Endodermal cell (in vitro differentiated cells): ENCODE measurements at regions not wholly inside any gene's neighbourhood (a gene's known extent, or its start where the extent isn't known, plus 50 kb on each side); places are given as distances from the start of the nearest gene placed in this dataset.

Experiments
- DNase-seq: peaks from one replicate; pipeline ENCODE4 v3.0.0-alpha.2; 2017
- H3K27ac ChIP-seq: 2 replicates; pipeline ENCODE4 v1.5.1; 2013; ENCODE audit warnings: mild to moderate bottlenecking, low read depth, low read length, moderate library complexity
- H3K27me3 ChIP-seq: 2 replicates; pipeline ENCODE4 v1.6.1; 2013; ENCODE audit warnings: mild to moderate bottlenecking, low read length, moderate library complexity; ENCODE audit not compliant: insufficient read depth, control insufficient read depth, poor library complexity, severe bottlenecking
- H3K36me3 ChIP-seq: 2 replicates; pipeline ENCODE4 v1.7.0; 2013; ENCODE audit warnings: mild to moderate bottlenecking, low read length, moderate library complexity; ENCODE audit not compliant: control insufficient read depth, insufficient read depth
- H3K4me1 ChIP-seq: one replicate; pipeline ENCODE4 v1.7.0; 2013; ENCODE audit warnings: low read length; ENCODE audit not compliant: control insufficient read depth, insufficient read depth
- H3K4me3 ChIP-seq: 2 replicates; pipeline ENCODE4 v1.5.1; 2013; ENCODE audit warnings: mild to moderate bottlenecking, low read length, moderate library complexity
- H3K9ac ChIP-seq: 2 replicates; pipeline ENCODE4 v1.6.1; 2013; ENCODE audit warnings: mild to moderate bottlenecking, low read length, moderate library complexity; ENCODE audit not compliant: poor library complexity, severe bottlenecking; ENCODE audit errors: extremely low read depth
- H3K9me3 ChIP-seq: 2 replicates; pipeline ENCODE4 v1.6.1; 2013; ENCODE audit warnings: mild to moderate bottlenecking, low read length, moderate library complexity; ENCODE audit not compliant: control insufficient read depth
- H3K27ac Mint-ChIP-seq: 2 replicates; pipeline ENCODE4 v1.8.0; 2020; ENCODE audit warnings: mixed read lengths
- H3K27me3 Mint-ChIP-seq: 2 replicates; pipeline ENCODE4 v1.8.0; 2021; ENCODE audit warnings: mild to moderate bottlenecking, mixed read lengths; ENCODE audit not compliant: insufficient read depth
- H3K36me3 Mint-ChIP-seq: 2 replicates; pipeline ENCODE4 v1.8.0; 2020; ENCODE audit warnings: low read depth, mixed read lengths
- H3K4me1 Mint-ChIP-seq: 2 replicates; pipeline ENCODE4 v1.8.0; 2020; ENCODE audit warnings: mixed read lengths
- H3K4me3 Mint-ChIP-seq: 2 replicates; pipeline ENCODE4 v1.8.0; 2020; ENCODE audit warnings: mild to moderate bottlenecking, moderate library complexity, mixed read lengths
- H3K9me3 Mint-ChIP-seq: 2 replicates; pipeline ENCODE4 v1.8.0; 2020; ENCODE audit warnings: mild to moderate bottlenecking, mixed read lengths
- CTCF ChIP-seq: fragments of 200-600 bp; sonication (generic); conservative IDR thresholded peaks from 2 replicates; pipeline ENCODE4 v1.5.0; 2021; ENCODE audit warnings: antibody characterized with exemption, mild to moderate bottlenecking
- WGBS, 2 experiments: methylation state at CpG; one replicate each; pipeline versions ENCODE4 v1.1.5 to v1.1.7; 2013; ENCODE audit warnings: missing lambda C conversion rate in 2 of 2, mixed read lengths in 1 of 2; ENCODE audit not compliant: insufficient coverage in 1 of 2, insufficient read length in 1 of 2; 5-methylcytosine and 5-hydroxymethylcytosine counted together

DNA sequence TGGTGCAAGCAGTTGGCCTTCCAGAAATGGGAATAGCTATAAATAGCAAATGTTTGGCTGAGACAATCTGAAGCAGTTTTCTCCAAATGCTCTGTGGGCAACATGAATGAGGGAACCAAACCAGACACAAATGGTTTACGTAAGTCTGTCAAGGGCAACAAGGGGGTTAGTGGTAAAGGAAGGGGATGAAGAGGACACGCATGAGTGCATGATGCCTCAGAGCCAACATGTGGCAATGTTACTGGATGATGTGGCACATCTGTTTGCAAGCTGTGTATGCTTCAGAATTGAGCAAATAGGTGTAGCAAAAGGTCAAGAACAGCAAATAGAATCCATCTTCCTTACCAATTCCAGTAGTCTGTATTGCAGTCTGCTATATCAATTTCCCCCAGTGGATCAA lies 76.3 kb upstream of the LMO4 start:
- no peaks in the 10 kb centered on the region for H3K27me3 Mint-ChIP-seq
- H3K4me1 Mint-ChIP-seq = no peaks in the 10 kb centered on the region
- H3K27ac ChIP-seq = no peak overlapping the region
- H3K9me3 Mint-ChIP-seq = peaks cover 5% of the 10 kb centered on the region
- no peak overlapping the region for H3K4me3 ChIP-seq
- H3K36me3 ChIP-seq = no peaks in the 10 kb centered on the region
- no peak for TF ChIP-seq CTCF
- no peaks in the 10 kb centered on the region for H3K36me3 Mint-ChIP-seq
- H3K4me3 Mint-ChIP-seq = no peak overlapping the region
- no peak for DNase-seq
- H3K27ac Mint-ChIP-seq = no peak overlapping the region
- H3K9ac ChIP-seq = no peak overlapping the region
- no peaks in the 10 kb centered on the region for H3K4me1 ChIP-seq
- H3K27me3 ChIP-seq = no peaks in the 10 kb centered on the region
- no peaks in the 10 kb centered on the region for H3K9me3 ChIP-seq
- WGBS, 2 experiments = 91 to 93% methylated on average over 2 of the region's 2 CpGs

DNA sequence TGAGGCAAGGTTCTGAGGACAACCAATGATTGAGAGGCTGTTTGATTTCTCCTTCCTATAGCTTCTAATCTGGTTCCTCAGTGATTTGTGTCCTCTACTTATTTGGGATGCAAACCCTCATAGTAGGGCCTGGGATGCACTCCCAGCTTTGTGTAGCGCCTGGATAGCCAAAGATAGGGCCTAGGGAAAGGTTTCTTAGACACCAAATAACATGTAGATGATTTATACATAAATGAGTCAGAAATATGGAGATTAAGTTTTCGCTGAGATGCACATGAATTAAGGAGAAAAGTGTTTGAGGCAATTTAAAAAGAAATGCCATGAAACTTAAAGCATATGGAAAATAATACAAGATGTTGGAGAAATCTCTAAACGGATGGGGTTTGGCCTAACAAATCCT lies 66.0 kb upstream of the LMO4 start:
- Mint-ChIP-seq H3K27ac (no peak overlapping the region), H3K36me3 (no peaks in the 10 kb centered on the region), H3K9me3 (no peaks in the 10 kb centered on the region), H3K4me1 (no peaks in the 10 kb centered on the region), H3K4me3 (no peak overlapping the region), H3K27me3 (peaks cover 3% of the 10 kb centered on the region)
- H3K4me1 ChIP-seq = no peaks in the 10 kb centered on the region
- H3K27me3 ChIP-seq = no peaks in the 10 kb centered on the region
- no peak overlapping the region for H3K9ac ChIP-seq
- TF ChIP-seq CTCF = no peak
- no peak for DNase-seq
- no peak overlapping the region for H3K27ac ChIP-seq
- no peaks in the 10 kb centered on the region for H3K36me3 ChIP-seq
- no peak overlapping the region for H3K4me3 ChIP-seq
- 86 to 88% methylated on average over 1 to 3 of the region's 3 CpGs for WGBS, 2 experiments
- H3K9me3 ChIP-seq = no peaks in the 10 kb centered on the region

DNA sequence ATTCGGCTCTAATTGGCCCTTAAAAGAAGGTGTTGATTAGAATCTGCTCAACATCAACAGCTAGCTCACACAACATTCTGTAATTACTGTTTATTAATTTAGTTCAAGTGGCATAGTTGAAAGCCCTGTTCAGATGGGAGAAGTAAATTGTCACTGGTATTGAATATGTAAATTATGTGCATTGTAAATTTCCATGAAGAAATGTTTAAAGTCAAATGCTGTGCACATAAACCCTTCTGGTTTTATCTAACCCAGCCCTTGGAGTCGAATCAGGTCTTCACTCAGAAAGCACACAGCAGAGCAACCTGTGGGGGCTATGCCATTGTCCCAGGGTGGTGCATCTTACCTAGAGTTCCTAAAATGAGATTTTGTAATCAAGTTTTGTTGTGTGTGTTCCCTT lies 65.4 kb upstream of the LMO4 start:
- no peak overlapping the region for H3K27ac Mint-ChIP-seq
- 84 to 100% methylated on average over 1 to 2 of the region's 2 CpGs for whole genome bisulfite sequencing, 2 experiments
- H3K9ac ChIP-seq = no peak overlapping the region
- no peak for TF ChIP-seq CTCF
- no peak overlapping the region for H3K4me3 Mint-ChIP-seq
- no peak overlapping the region for H3K27ac ChIP-seq
- no peaks in the 10 kb centered on the region for H3K9me3 Mint-ChIP-seq
- no peaks in the 10 kb centered on the region for H3K4me1 Mint-ChIP-seq
- H3K36me3 Mint-ChIP-seq = no peaks in the 10 kb centered on the region
- H3K4me1 ChIP-seq = no peaks in the 10 kb centered on the region
- H3K36me3 ChIP-seq = no peaks in the 10 kb centered on the region
- H3K27me3 ChIP-seq = no peaks in the 10 kb centered on the region
- H3K27me3 Mint-ChIP-seq = peaks cover 3% of the 10 kb centered on the region
- no peak overlapping the region for H3K4me3 ChIP-seq
- no peak for DNase-seq
- no peaks in the 10 kb centered on the region for H3K9me3 ChIP-seq
